HL-60 (cell line): ENCODE measurements at regions not wholly inside any gene's neighbourhood (a gene's known extent, or its start where the extent isn't known, plus 50 kb on each side); places are given as distances from the start of the nearest gene placed in this dataset.

Source experiments
- GABPA ChIP-seq: IDR thresholded peaks from 2 replicates; pipeline ENCODE4 v1.6.1; 2012; ENCODE audit warnings: low read depth
- POLR2AphosphoS5 ChIP-seq: IDR thresholded peaks from 2 replicates; pipeline ENCODE4 v1.6.1; 2012; ENCODE audit warnings: low read depth
- REST ChIP-seq: IDR thresholded peaks from 2 replicates; pipeline ENCODE4 v1.6.1; 2012; ENCODE audit warnings: low read depth; ENCODE audit not compliant: insufficient replicate concordance
- SPI1 ChIP-seq: IDR thresholded peaks from 2 replicates; pipeline ENCODE4 v1.6.1; 2012; ENCODE audit warnings: low read depth, mild to moderate bottlenecking, borderline replicate concordance
- TF ChIP-seq, protein P1 (sequence below): IDR thresholded peaks from one replicate; pipeline ENCODE4 v1.5.1; 2011; ENCODE audit warnings: low read length, control low read depth, inconsistent platforms; ENCODE audit not compliant: insufficient read depth

DNA sequence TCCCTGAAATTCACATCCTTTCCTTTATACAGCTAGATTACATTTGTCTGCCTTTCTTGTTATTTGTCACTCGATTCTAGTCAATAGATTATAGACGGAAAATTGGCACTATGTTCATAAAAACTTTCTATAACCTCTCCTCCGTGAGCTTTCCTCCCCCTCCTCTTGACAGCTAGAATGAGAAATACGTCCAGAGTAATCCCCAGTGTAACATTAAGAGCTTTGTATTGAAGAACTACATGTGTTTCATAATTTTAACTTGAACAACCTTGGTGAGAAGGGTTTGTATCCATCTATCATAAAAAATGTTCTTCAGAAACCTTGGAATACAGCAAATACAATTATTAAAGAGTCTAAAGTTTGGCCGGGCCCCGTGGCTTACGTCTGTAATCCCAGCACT lies 1707.4 kb downstream of the PCDH7 start:
- TF ChIP-seq POLR2AphosphoS5 (no peak), REST (no peak), GABPA (no peak), SPI1 (no peak)
- TF ChIP-seq, protein P1, sequence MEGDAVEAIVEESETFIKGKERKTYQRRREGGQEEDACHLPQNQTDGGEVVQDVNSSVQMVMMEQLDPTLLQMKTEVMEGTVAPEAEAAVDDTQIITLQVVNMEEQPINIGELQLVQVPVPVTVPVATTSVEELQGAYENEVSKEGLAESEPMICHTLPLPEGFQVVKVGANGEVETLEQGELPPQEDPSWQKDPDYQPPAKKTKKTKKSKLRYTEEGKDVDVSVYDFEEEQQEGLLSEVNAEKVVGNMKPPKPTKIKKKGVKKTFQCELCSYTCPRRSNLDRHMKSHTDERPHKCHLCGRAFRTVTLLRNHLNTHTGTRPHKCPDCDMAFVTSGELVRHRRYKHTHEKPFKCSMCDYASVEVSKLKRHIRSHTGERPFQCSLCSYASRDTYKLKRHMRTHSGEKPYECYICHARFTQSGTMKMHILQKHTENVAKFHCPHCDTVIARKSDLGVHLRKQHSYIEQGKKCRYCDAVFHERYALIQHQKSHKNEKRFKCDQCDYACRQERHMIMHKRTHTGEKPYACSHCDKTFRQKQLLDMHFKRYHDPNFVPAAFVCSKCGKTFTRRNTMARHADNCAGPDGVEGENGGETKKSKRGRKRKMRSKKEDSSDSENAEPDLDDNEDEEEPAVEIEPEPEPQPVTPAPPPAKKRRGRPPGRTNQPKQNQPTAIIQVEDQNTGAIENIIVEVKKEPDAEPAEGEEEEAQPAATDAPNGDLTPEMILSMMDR, result no peak
